KG1 (cell line): ENCODE measurements at regions not wholly inside any gene's neighbourhood (a gene's known extent, or its start where the extent isn't known, plus 50 kb on each side); places are given as distances from the start of the nearest gene placed in this dataset.
"Not testable (repeated sequence)": the region's sequence is repeated elsewhere in the genome, so short reads cannot be mapped to it uniquely, and the experiment has no call there.

Experiments used
- DNase-seq: peaks from one replicate; lab custom pipeline; 2025; lab: John Stamatoyannopoulos, UW

DNA sequence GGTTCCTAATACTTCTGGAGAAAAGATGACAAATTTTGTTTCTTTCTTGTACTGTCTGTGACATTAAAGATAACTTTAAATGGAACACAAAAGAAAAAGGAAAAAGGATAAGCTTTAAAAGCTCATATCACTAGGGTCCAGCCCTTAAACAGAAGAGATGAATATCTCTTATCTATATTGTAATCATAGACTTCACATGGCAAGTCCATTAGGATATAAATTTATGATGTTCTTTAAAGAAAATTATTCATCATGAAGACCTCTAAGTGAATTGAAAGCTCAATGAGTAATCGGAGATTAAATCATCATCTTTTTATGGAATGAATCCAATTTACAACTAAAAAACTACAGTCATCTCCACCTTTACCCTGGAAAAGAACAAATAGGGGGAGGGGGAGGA, 111.6 kb upstream of the SATB2 start:
- no peak for DNase-seq

- DNase-seq: no peak
These were observed 100.4 kb upstream of the SATB2 start for GRCh38 chr2:199558156-199558555.

DNA sequence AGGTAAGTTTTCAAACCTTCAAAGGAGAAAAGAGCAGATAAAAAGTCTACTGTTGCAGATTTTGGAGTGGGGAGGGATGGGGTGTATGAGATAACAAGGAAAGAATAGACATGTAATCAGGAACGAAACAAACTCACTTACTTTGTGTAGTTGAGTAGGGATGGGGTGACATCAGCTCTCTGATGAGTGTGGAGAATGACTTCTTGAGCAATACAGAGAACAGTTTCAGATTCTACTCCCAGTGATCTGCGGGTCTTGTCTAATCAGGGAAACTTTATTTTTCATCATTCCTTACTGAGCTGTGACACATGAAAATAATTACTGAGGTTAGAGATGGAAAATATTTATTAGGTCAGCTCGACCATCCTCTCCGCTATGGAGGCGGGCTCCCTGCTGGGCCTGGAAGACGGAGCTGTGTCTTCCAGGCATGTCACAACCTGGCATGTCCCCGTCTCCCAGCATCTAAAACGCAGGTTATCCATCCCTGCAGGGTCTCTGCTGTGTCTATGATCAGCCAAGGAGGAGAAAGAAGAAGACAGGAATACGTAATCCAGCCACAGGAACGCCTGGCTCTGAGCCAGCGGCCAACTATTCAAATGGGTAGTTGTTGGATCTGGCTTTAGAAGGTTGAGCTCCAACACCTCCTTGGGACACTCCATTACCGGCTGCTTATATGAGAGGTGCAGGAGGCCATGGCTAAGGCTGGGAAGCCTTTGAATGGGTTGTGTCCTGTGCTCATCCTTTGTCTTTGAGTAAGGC, 99.0 kb upstream of the SATB2 start:
- no peak for DNase-seq

DNA sequence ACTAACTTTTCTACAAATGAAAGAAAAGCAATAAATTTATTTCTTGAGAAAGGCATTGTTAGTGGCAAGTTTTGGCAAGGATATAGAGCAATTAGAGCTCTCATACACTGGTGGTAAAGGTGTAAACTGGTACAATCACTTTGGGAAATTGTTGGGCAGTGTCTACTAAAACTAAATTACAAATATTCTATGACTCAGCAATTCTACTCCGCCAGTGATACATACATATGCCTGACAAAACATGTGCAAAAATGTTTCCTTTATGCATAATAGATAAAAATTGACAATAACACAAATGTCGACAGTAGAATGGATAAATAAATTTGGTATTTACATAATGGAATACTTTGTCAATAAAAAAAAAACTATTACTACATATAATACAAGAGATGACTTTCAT, 96.3 kb upstream of the SATB2 start:
- DNase-seq: no peak

GRCh38 chr2:199552141-199552540, 94.4 kb upstream of the SATB2 start:
- DNase-seq: no peak

DNA sequence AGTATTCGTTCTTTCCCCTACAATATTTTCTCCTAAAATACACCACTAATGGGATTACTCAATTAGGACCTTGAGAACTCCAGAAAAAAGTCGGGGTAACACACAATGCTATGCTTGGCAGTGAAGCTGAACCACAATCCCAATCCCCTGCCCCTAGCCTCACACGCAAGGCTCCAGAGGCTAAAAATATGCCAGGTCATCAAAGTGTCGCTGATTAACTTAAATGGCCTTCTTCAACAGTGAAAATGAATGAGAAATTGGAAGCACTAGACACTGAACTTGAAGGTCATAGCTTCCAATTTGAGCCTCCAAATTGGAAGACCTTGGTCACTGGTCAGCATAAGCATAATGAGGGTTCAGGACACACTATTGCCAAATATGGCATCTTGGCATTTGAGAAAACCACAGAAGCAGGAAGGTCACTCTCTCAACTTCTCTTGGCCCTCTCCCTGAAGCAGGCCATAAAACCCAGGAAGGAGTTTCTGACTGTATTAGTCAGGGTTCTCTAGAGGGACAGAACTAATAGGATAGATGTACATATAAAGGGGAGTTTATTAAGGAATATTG, 86.0 kb upstream of the SATB2 start:
- DNase-seq: no peak

- DNase-seq: no peak
These were observed 77.9 kb upstream of the SATB2 start for GRCh38 chr2:199535445-199536177.

- not testable (repeated sequence) for DNase-seq
These were observed 76.1 kb upstream of the SATB2 start for GRCh38 chr2:199533873-199534272.

DNA sequence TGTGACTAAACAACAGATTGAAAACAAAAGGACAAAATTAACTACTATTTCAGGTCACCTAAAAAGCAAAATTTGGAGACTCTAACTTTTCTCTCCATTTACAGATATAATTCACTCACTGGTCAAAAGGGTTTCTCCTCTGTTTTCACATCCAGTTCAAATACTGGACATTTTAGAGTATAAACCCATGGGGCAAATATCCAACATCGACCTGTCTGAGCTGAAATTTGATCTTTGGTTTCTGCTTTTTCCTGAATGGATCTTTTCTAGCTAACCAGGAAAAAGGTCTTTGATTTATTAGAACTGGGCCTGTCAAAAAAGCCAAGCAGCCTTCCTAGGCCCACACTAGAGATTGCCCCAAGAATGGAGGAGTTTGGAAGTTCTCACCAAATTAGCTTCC, 69.3 kb upstream of the SATB2 start:
- no peak for DNase-seq

GRCh38 chr2:199524689-199525574, 67.2 kb upstream of the SATB2 start:
- DNase-seq: no peak

- DNase-seq: no peak
These were observed 51.7 kb upstream of the SATB2 start for GRCh38 chr2:199509403-199509802.
